Activated CD8-positive, alpha-beta memory T cell treated with anti-CD3 and anti-CD28 coated beads for 4 hours (primary cell): ENCODE measurements at regions not wholly inside any gene's neighbourhood (a gene's known extent, or its start where the extent isn't known, plus 50 kb on each side); places are given as distances from the start of the nearest gene placed in this dataset.

ENCODE experiments used
- DNase-seq, 2 donors: peaks; one replicate each; pipeline ENCODE4 v3.0.0-alpha.2; 2020; ENCODE audit warnings: low read depth in 2 of 2

DNA sequence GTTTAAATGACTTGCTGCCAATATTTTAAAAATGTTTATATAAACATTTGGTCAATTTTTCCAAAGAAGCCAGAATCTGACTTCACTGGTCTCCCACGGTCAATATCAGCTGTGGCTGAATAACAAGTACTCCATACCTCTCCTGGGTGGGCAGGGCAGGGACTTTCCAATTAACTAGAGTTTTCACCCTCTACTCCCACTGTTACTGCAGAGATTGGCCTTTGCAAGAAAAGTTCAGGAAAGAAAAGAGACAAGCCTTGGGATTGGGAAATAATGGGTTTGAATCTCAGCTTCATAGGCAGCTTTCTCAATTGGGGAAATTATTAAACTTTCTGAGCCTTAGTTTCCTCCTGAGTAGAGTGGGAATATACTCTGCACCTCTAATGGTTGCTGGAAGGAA lies 236.9 kb downstream of the PRL start:
- DNase-seq: no peak

- peak; percentile 16 for DNase-seq
Observed at GRCh38 chr6:22062807-22063408, 233.9 kb downstream of the PRL start.

DNA sequence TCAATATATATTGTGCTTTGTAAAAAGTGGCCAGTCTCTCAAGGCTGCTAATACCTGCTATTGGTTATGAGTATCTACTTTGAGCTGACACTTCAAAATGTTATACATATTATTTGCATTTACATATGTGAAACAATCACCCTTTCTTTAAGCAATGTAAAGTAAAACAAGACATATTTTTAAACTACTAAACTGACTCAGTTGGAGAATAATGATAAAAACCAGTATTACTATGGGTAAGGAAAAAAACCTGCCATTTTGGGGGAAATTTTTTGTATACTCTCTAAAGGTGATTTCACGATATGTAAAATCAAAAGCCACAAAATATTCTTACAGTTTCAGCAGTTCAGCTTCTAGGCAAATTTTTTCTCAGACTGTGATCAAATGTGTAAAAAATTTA lies 232.3 kb downstream of the PRL start:
- no peak for DNase-seq

GRCh38 chr6:22067122-22067521 lies 229.7 kb downstream of the PRL start:
- DNase-seq: no peak

DNA sequence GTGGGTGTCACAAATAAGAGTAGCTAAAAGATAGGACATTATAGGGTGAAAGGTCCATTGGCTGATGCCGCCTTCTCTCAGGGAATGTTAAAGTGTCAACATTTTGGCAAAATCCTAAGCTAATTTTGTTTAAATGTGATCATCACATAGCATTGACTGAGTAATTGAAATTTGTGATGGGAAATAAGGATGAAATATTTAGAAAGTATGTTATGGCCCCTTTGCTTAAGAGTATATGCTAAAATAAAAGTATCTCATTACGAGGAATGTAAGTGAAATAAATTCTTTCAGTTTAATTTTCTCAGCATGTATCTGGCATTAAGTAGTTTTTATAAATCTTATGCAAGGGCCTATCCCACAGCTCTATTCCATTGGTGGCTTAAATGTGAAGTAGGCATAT lies 229.2 kb downstream of the PRL start:
- DNase-seq: no peak

DNA sequence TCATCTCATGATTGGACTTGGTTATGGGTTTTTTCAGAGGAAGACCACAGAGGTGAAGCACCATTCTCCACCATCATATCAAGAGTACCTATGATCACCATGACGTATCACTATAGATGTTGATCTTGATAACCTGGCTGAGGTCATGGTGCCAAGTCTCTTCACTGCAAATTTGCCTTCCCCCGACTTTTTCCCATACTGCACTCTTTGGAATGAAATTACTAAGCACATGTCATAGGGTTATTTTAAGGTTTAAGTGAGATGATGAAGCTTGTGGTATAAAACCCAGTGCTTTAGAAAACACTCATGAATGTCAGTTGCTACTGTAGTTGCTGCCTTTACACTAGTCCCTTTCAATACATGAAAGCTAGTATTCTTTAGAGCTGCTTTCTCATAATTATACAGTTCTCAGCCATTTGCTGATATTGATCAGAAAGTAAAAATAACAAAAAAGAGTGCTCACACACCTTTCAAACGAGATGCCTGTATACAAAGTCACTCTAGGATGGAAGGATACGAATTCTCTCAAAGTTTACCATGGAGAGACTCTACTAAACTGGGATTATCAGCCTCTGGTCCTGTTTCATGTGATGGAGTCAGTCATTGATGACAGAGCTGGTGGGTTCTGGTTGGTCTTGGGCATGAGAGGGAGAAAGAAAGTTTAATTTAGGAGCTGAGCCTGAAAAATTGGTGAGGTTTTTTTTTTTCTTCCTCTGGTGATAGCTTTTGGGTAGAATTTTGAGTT lies 228.1 kb downstream of the PRL start:
- no peak for DNase-seq

DNA sequence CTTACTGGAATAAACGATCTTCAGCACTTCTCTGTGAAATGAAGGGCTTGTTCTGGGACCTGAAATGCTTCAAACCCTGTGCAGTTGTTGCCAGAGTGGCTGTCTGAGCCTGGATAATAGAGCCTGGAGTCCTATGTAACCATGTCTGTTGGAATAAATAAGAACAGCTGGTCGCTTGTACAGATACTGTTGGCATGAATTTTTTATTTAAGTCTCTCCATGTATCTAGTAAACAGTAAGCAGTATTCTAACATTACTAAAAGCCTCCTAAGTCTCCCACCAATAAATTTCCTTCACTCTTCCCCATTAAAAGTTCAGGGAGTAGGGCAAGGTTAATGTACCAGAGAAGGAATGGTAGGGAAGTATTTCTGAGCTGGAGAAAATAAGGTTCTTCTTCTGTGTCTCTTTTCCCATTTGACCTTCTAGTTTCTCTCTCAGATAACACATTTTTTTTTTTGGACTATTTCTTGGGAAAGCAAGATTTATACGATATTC lies 227.5 kb downstream of the PRL start:
- DNase-seq: no peak

DNA sequence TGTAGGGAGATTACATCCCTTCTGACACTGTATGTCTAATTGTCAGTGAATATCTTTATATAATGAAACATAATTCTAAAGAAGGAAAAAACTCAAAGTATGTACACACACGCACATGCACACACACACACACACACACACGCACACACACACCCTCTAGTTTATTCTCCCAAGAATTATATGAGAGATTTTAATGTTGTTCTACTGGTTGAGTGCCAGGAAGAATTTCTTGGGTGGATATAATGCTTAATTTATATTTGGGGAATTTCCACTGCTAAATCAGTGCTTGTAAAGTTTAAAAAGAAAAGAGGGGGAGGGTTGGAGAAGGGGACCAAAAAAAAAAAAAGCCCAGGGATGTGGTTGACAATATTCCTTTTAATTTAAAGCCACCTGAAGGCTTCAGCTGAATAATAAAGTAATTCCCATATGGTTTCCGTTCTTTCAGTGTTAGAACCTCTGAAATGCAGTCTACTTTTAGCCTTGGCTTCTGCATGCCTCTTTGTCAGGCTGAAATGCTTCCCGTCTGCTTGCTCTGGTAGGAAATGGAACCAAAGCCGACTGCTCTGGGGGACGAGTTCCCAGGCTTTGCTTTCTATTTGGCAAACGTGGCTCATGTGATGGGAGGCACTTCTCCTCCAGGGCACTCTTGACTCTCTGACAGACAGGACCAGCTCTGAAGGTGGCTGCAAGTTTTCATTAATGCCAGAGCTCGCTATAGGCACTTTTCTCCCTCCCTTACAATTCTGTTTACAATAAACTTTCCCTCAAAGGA lies 225.4 kb downstream of the PRL start:
- no peak for DNase-seq

- no peak for DNase-seq
Observed at GRCh38 chr6:22072949-22073348, 223.9 kb downstream of the PRL start.

- DNase-seq: no peak
Observed at GRCh38 chr6:22073516-22074198, 223.2 kb downstream of the PRL start.

GRCh38 chr6:22078288-22078687 lies 218.5 kb downstream of the PRL start:
- no peak for DNase-seq

GRCh38 chr6:22078802-22079545 lies 217.9 kb downstream of the PRL start:
- no peak for DNase-seq

GRCh38 chr6:22079783-22080182 lies 217.1 kb downstream of the PRL start:
- DNase-seq: no peak

GRCh38 chr6:22081709-22082108 lies 215.1 kb downstream of the PRL start:
- DNase-seq: no peak

GRCh38 chr6:22082218-22082617 lies 214.6 kb downstream of the PRL start:
- DNase-seq: no peak

- DNase-seq: no peak
Observed at GRCh38 chr6:22083119-22083518, 213.7 kb downstream of the PRL start.

DNA sequence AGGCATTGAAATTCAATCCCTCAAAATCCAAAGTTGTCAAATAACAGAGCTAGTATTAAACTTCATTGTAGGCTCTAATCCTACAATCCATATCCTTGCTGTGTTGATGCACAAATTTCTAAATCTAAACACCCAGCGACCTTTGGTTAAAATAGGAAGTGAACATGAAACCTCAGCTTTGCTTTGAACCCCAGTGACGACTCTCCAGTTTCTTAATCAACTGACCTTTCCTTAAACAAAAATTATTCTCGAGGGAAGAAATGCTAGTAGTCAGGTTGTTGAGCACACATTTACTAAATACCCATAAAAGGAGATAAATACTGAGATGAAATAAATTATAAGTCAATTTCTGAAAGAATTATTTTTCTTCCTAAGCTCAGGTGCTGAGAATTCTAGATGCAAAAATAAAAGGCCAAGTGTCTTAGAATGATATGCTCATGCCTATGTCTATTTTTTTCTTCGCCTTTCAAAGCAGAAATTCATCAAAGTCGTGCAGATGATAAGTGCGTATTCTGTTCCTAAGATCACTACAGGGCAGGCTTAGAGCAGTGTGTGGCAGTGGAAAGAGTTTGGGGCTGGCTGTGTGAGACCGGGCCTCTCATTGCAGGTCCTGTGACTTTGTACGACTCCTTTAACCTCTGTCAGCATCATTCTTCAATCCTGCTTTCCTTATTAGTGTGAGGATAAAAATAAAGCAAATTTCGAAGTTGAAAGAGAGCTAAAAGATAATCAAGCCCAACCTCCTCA lies 208.7 kb downstream of the PRL start:
- no peak for DNase-seq

GRCh38 chr6:22091424-22091948 lies 205.3 kb downstream of the PRL start:
- no peak for DNase-seq

- no peak for DNase-seq
Observed at GRCh38 chr6:22095836-22096235, 201.0 kb downstream of the PRL start.

DNA sequence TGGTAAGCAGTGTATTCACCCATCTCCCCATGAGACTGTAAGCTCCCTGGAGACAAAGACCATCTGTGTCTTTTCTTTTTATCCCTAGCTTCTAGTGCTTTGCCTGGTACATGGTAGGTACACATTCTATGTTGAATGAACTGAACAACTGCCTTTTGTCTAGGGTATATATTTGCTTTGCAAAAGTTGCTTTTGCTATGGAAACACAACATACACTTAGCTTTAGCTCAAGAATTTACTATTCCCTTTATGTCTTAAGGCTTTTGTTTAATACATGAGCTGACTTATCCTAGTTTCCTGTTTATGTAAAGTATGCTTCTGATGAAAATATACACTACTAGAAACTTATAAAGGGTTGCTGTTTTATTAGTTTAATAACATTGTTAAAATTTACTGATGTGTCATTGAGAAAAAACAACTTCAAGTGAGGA lies 198.2 kb downstream of the PRL start:
- DNase-seq: no peak
